HUDEP-2 (cell line): ENCODE measurements at regions not wholly inside any gene's neighbourhood (a gene's known extent, or its start where the extent isn't known, plus 50 kb on each side); places are given as distances from the start of the nearest gene placed in this dataset.

Experiments
- DNase-seq, 76 experiments: peaks; one replicate each; lab custom pipeline; 2025; ENCODE audit not compliant: unreplicated experiment in 76 of 76; lab: John Stamatoyannopoulos, UW

GRCh38 chrX:20438871-20439526 is 172.3 kb upstream of the RPS6KA3 start:
- no peak for DNase-seq

- no peak for DNase-seq
Measured at GRCh38 chrX:20437683-20438082, 171.0 kb upstream of the RPS6KA3 start.

- DNase-seq, result no peak
Measured at GRCh38 chrX:20435913-20436312, 169.2 kb upstream of the RPS6KA3 start.

- no peak for DNase-seq
Measured at GRCh38 chrX:20434986-20435385, 168.3 kb upstream of the RPS6KA3 start.

- no peak for DNase-seq
Measured at GRCh38 chrX:20433388-20433775, 166.7 kb upstream of the RPS6KA3 start.

- DNase-seq, result no peak
Measured at GRCh38 chrX:20432746-20433387, 166.2 kb upstream of the RPS6KA3 start.

GRCh38 chrX:20432048-20432447 is 165.3 kb upstream of the RPS6KA3 start:
- DNase-seq, result no peak

- no peak for DNase-seq
Measured at GRCh38 chrX:20431486-20431885, 164.8 kb upstream of the RPS6KA3 start.

GRCh38 chrX:20427173-20427770 is 160.6 kb upstream of the RPS6KA3 start:
- no peak for DNase-seq

- no peak for DNase-seq
Measured at GRCh38 chrX:20421697-20422096, 155.0 kb upstream of the RPS6KA3 start.

GRCh38 chrX:20421275-20421674 is 154.6 kb upstream of the RPS6KA3 start:
- DNase-seq, result no peak

GRCh38 chrX:20420058-20420457 is 153.3 kb upstream of the RPS6KA3 start:
- peak in 2 of 76 experiments; percentile 1 for DNase-seq

- no peak for DNase-seq
Measured at GRCh38 chrX:20418379-20419150, 151.9 kb upstream of the RPS6KA3 start.

- DNase-seq, result no peak
Measured at GRCh38 chrX:20414762-20415445, 148.2 kb upstream of the RPS6KA3 start.

GRCh38 chrX:20414066-20414465 is 147.4 kb upstream of the RPS6KA3 start:
- DNase-seq, result no peak

- no peak for DNase-seq
Measured at GRCh38 chrX:20412871-20413486, 146.3 kb upstream of the RPS6KA3 start.

- no peak for DNase-seq
Measured at GRCh38 chrX:20410540-20410939, 143.8 kb upstream of the RPS6KA3 start.

- no peak for DNase-seq
Measured at GRCh38 chrX:20409991-20410390, 143.3 kb upstream of the RPS6KA3 start.

GRCh38 chrX:20402956-20403355 is 136.2 kb upstream of the RPS6KA3 start:
- no peak for DNase-seq

- DNase-seq, result no peak
Measured at GRCh38 chrX:20399728-20400414, 133.2 kb upstream of the RPS6KA3 start.
